ENCODE measurements at regions not wholly inside any gene's neighbourhood (a gene's known extent, or its start where the extent isn't known, plus 50 kb on each side); places are given as distances from the start of the nearest gene placed in this dataset.

DNA sequence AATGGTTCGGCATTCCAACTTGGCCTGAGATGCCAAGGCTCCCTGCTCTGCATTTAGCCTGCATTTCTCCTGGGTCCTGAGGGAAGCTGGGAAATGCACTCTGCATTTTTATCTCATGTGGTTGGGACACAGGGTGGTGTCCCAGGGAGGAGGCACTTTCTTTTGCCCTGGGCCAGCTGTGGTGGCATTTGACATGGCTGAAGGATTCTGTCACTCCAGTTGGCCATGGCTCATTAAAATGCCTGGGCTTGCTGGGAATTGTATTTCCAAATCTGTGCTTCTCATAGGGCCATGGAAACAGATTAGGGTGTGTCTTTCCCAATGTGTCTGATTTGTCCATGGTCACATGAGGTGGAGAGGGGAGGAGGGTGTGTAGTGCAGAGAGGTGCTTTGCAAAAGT is 128.3 kb upstream of the RGMA start:
- WGBS, 2 donors: 29 to 50% methylated on average over 1 of the region's 1 CpG
- DNase-seq (no peak), ATAC-seq (no peak)
- H3K27ac ChIP-seq: no peak overlapping the region
- H3K4me1 ChIP-seq: peaks cover 10% of the 10 kb centered on the region
- no peaks in the 10 kb centered on the region for H3K9me3 ChIP-seq
- no peak overlapping the region for H3K4me3 ChIP-seq
- TF ChIP-seq, protein P1, sequence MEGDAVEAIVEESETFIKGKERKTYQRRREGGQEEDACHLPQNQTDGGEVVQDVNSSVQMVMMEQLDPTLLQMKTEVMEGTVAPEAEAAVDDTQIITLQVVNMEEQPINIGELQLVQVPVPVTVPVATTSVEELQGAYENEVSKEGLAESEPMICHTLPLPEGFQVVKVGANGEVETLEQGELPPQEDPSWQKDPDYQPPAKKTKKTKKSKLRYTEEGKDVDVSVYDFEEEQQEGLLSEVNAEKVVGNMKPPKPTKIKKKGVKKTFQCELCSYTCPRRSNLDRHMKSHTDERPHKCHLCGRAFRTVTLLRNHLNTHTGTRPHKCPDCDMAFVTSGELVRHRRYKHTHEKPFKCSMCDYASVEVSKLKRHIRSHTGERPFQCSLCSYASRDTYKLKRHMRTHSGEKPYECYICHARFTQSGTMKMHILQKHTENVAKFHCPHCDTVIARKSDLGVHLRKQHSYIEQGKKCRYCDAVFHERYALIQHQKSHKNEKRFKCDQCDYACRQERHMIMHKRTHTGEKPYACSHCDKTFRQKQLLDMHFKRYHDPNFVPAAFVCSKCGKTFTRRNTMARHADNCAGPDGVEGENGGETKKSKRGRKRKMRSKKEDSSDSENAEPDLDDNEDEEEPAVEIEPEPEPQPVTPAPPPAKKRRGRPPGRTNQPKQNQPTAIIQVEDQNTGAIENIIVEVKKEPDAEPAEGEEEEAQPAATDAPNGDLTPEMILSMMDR (IDR thresholded peaks at IDR 0.05): no peak
- TF ChIP-seq POLR2A (IDR thresholded peaks at IDR 0.05): no peak
- H3K27me3 ChIP-seq: no peaks in the 10 kb centered on the region
- no peaks in the 10 kb centered on the region for H3K36me3 ChIP-seq (replicated peaks in 1 of 2; ENCODE audit: insufficient read depth in 1 of 2, low read depth in 2 of 2)
- intact Hi-C loops (cut with DNase I): no loop called here

DNA sequence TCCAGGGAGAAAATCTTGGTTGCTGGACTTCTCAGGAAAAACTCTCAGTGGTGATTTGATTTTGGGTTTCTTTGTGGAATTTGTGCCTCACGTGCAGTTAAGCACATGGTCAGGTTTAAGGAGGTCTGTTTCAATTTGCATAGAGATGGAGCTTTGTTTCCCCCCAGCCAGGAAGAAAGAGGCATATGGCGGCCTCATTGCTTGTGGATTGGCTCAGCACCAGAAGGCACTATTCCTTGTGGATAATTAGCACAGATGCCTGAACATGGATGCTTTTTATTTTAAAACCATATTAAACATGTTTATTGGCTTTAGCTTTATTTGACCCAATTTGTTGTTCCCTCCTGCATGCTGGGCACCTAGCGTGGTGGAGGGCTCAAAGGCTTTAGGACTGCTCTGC is 125.1 kb upstream of the RGMA start:
- intact Hi-C loops (cut with DNase I): no loop called here
- no peak for ATAC-seq
- Histone ChIP-seq H3K27me3 (no peaks in the 10 kb centered on the region), H3K9me3 (no peaks in the 10 kb centered on the region), H3K36me3 (replicated peaks in 1 of 2; ENCODE audit: insufficient read depth in 1 of 2, low read depth in 2 of 2) (no peaks in the 10 kb centered on the region), H3K4me1 (peaks cover 10% of the 10 kb centered on the region), H3K27ac (no peak overlapping the region), H3K4me3 (no peak overlapping the region)
- 88 to 95% methylated on average over 3 of the region's 3 CpGs for WGBS, 2 donors
- no peak for DNase-seq
- TF ChIP-seq POLR2A (IDR thresholded peaks at IDR 0.05): no peak
- TF ChIP-seq, protein P1 (IDR thresholded peaks at IDR 0.05): no peak

DNA sequence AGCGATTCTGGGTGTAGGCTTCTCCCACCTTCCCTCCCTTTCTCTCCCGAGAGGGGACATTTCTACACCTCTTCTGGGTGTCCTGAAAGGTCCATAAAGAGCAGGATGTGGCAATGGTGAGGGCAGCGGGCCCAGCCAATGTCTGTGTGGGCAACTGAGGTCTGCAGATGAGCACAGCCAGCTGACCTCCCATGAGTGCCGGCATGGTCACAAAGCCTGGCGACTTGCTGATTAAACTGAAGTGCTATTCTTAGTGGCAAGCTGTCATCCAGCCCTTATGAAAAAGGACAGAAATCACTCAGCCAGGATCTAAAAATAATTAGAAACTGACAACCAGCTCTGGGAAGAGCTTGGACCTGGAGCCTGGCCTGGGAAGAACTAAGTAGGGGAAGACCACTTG is 124.3 kb upstream of the RGMA start:
- Histone ChIP-seq H3K27ac (no peak overlapping the region), H3K36me3 (replicated peaks in 1 of 2; ENCODE audit: insufficient read depth in 1 of 2, low read depth in 2 of 2) (no peaks in the 10 kb centered on the region), H3K9me3 (no peaks in the 10 kb centered on the region), H3K27me3 (no peaks in the 10 kb centered on the region), H3K4me3 (no peak overlapping the region), H3K4me1 (peaks cover 10% of the 10 kb centered on the region)
- TF ChIP-seq POLR2A (IDR thresholded peaks at IDR 0.05): no peak
- TF ChIP-seq, protein P1 (IDR thresholded peaks at IDR 0.05): no peak
- ATAC-seq (no peak), DNase-seq (no peak)
- WGBS, 2 donors: 85 to 90% methylated on average over 3 to 5 of the region's 5 CpGs
- intact Hi-C loops (cut with DNase I): no loop called here

DNA sequence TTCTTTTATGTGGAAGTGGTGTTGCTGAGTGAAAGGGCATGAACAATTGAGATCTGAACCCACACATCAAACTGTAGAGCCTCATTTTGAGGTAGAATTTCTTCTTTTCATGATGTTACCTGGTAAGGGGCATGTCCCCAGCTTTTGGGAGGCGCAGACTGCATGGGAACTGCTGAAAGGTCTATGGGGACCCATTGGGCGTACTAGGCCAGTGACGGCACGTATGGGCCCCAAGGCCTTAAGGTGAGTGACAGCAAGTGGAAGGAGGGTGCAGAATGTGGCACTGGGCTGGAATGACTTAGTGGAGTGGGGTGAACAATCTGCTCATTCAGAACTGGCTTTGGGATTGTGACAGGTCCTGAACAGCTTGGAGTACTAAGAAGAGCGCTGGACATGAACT is 123.6 kb upstream of the RGMA start:
- no peaks in the 10 kb centered on the region for H3K27me3 ChIP-seq
- H3K36me3 ChIP-seq (replicated peaks in 1 of 2; ENCODE audit: insufficient read depth in 1 of 2, low read depth in 2 of 2): no peaks in the 10 kb centered on the region
- 93 to 94% methylated on average over 5 of the region's 5 CpGs for WGBS, 2 donors
- DNase-seq (no peak), ATAC-seq (no peak)
- H3K27ac ChIP-seq: no peak overlapping the region
- H3K9me3 ChIP-seq: no peaks in the 10 kb centered on the region
- intact Hi-C loops (cut with DNase I): no loop called here
- TF ChIP-seq POLR2A (IDR thresholded peaks at IDR 0.05): no peak
- TF ChIP-seq, protein P1 (IDR thresholded peaks at IDR 0.05): no peak
- H3K4me1 ChIP-seq: peaks cover 10% of the 10 kb centered on the region
- H3K4me3 ChIP-seq: no peak overlapping the region

DNA sequence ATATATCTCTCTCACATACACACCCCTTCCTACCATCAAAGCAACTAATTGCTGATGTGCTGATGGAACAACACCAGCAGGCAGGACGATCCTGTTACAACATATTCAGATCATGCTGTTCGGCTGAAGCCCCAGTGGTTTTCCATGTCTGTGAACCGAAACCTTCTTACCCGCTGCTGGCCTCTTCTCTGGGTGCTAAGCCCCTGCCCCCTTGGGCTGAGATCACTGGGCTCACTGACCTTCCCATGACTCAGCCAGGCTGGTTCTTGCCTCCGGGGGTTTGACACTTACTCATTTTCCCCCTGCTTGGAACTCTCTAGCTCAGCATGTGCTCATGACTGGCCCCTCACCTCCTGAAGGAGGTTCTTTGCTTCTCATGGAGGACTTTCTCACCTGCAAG is 122.0 kb upstream of the RGMA start:
- intact Hi-C loops (cut with DNase I): no loop called here
- H3K27me3 ChIP-seq: no peaks in the 10 kb centered on the region
- no peak for ATAC-seq
- no peak overlapping the region for H3K4me3 ChIP-seq
- H3K9me3 ChIP-seq: no peaks in the 10 kb centered on the region
- H3K4me1 ChIP-seq: no peaks in the 10 kb centered on the region
- WGBS, 2 donors: 81 to 93% methylated on average over 5 of the region's 5 CpGs
- TF ChIP-seq POLR2A (IDR thresholded peaks at IDR 0.05): no peak
- TF ChIP-seq, protein P1 (IDR thresholded peaks at IDR 0.05): no peak
- no peak for DNase-seq
- no peaks in the 10 kb centered on the region for H3K36me3 ChIP-seq (replicated peaks in 1 of 2; ENCODE audit: insufficient read depth in 1 of 2, low read depth in 2 of 2)
- H3K27ac ChIP-seq: no peak overlapping the region
